ENCODE measurements at regions not wholly inside any gene's neighbourhood (a gene's known extent, or its start where the extent isn't known, plus 50 kb on each side); places are given as distances from the start of the nearest gene placed in this dataset.

GRCh38 chr15:94547711-94548110 lies 316.4 kb downstream of the MCTP2 start:
- Histone ChIP-seq H3K36me3 (replicated peaks in 1 of 2; ENCODE audit: control insufficient read depth in 1 of 2, insufficient read depth in 2 of 2, low read length in 2 of 2) (no peaks in the 10 kb centered on the region), H3K79me2 (ENCODE audit: insufficient read depth, low read length) (no peaks in the 10 kb centered on the region), H3K27ac (ENCODE audit: extremely low read length, insufficient read depth, low read length) (no peak overlapping the region), H3K9ac (ENCODE audit: insufficient read depth, low read depth, low read length) (no peak overlapping the region), H3K4me3 (replicated peaks in 1 of 3; ENCODE audit: insufficient read depth in 1 of 3, low read depth in 2 of 3, low read length in 3 of 3) (no peak overlapping the region), H3K27me3 (ENCODE audit: control insufficient read depth in 1 of 2, insufficient read depth in 2 of 2, low read length in 2 of 2) (no peaks in the 10 kb centered on the region), H3K9me3 (ENCODE audit: low read length) (peaks cover 58% of the 10 kb centered on the region), H2AFZ (ENCODE audit: low read length) (no peak overlapping the region), H3K4me1 (ENCODE audit: insufficient read depth, low read length) (no peaks in the 10 kb centered on the region), H3K4me2 (ENCODE audit: low read depth, low read length) (no peak overlapping the region), H4K20me1 (ENCODE audit: insufficient read depth, low read length) (no peaks in the 10 kb centered on the region)
- intact Hi-C loops (cut with micrococcal nuclease; ENCODE audit: unreplicated experiment) (no loop called here), in situ Hi-C loops (cut with HindIII; ENCODE audit: extremely low pct_ligation_motif_present, low pct_unique_long_range_greater_than_20kb) (no loop called here)
- no peak for FAIRE-seq
- no peak for ATAC-seq
- WGBS (ENCODE audit: low lambda C conversion rate): 3% methylated on average over 6 of the region's 6 CpGs
- no TSS peak for BruUV-seq (replicated peaks)
- CTCF ChIA-PET (ENCODE audit: low intra/inter-chr PET ratio, low total read pairs): no interaction called here
- POLR2A ChIA-PET: no interaction called here
- DNase-seq (ENCODE audit: low spot score): no peak
- TF ChIP-seq ZNF260 (CRISPR knock-in tag; IDR thresholded peaks at IDR 0.05; ENCODE audit: borderline replicate concordance, low read depth) (no peak), IRF1 (CRISPR knock-in tag; IDR thresholded peaks at IDR 0.05; ENCODE audit: low read depth) (no peak), ZNF20 (CRISPR knock-in tag; IDR thresholded peaks at IDR 0.05) (no peak), ZNF660 (CRISPR knock-in tag; IDR thresholded peaks at IDR 0.05; ENCODE audit: borderline replicate concordance, low read depth) (no peak), HNRNPLL (IDR thresholded peaks at IDR 0.05; ENCODE audit: low read depth, low read length, poor library complexity, severe bottlenecking) (no peak), HHEX (CRISPR knock-in tag; IDR thresholded peaks at IDR 0.05) (no peak), ZMYM4 (CRISPR knock-in tag; IDR thresholded peaks at IDR 0.05) (no peak), SALL2 (CRISPR knock-in tag; IDR thresholded peaks at IDR 0.05) (no peak), ZNF407 (CRISPR knock-in tag; IDR thresholded peaks at IDR 0.05; ENCODE audit: not compliant biosample characterization) (no peak), KDM3A (CRISPR knock-in tag; IDR thresholded peaks at IDR 0.05; ENCODE audit: low read depth) (no peak), NFATC3 (CRISPR knock-in tag; IDR thresholded peaks at IDR 0.05) (no peak)
- TF ChIP-seq, protein P1, sequence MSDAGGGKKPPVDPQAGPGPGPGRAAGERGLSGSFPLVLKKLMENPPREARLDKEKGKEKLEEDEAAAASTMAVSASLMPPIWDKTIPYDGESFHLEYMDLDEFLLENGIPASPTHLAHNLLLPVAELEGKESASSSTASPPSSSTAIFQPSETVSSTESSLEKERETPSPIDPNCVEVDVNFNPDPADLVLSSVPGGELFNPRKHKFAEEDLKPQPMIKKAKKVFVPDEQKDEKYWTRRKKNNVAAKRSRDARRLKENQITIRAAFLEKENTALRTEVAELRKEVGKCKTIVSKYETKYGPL (CRISPR knock-in tag; IDR thresholded peaks at IDR 0.05): no peak
- TF ChIP-seq, protein P2, sequence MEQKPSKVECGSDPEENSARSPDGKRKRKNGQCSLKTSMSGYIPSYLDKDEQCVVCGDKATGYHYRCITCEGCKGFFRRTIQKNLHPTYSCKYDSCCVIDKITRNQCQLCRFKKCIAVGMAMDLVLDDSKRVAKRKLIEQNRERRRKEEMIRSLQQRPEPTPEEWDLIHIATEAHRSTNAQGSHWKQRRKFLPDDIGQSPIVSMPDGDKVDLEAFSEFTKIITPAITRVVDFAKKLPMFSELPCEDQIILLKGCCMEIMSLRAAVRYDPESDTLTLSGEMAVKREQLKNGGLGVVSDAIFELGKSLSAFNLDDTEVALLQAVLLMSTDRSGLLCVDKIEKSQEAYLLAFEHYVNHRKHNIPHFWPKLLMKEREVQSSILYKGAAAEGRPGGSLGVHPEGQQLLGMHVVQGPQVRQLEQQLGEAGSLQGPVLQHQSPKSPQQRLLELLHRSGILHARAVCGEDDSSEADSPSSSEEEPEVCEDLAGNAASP (CRISPR knock-in tag; IDR thresholded peaks at IDR 0.05; ENCODE audit: borderline replicate concordance): no peak
- TF ChIP-seq, protein P3, sequence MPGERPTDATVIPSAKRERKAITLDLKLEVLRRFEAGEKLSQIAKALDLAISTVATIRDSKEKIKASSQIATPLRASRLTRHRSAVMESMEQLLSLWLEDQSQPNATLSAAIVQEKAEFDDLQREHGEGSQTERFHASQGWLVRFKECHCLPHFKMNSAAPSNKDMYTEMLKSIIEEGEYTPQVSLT (CRISPR knock-in tag; IDR thresholded peaks at IDR 0.05; ENCODE audit: borderline replicate concordance, low read depth): no peak
